ENCODE measurements at regions not wholly inside any gene's neighbourhood (a gene's known extent, or its start where the extent isn't known, plus 50 kb on each side); places are given as distances from the start of the nearest gene placed in this dataset.

DNA sequence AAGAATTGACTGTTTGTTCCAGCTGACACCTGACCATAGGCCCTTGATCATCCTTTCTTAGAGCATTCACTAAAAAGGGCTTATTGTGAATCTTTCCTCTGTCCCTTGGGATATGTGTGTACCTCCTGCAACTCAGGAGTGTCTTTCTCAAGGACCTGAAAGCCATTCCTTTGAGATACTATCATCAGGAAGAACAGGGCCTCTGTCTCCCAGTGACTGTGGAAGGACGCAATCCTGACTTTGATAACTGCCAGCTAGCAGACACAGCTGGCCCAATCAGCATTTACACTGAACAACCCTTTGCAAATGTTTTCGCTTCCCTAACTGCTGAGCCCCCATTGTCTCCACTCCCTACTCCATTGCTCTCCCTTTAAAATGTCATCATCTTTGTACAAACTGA, 144.4 kb downstream of the RMI1 start:
- DNase-seq (ENCODE audit: low spot score), result no peak

DNA sequence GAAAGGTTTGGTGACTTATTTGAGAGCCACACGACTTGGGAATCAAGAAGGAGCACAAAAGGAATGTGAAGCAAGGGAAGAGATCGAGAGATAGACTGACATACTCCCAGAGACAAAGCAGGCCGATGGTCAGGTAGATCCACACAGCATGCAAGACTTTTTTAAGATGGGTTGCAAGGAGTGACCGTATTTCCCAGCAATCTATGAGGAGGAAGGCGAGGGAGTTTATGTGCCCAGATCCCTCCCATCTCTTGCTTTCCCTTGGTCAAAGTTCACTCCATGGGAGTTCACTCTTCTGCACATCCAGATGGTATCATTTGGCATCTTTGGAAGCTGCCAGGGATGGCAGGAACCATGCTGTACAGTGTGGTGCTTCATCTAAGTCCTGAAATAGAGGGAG, 148.9 kb downstream of the RMI1 start:
- DNase-seq (ENCODE audit: low spot score), result no peak

GRCh38 chr9:84136119-84136868, 155.7 kb downstream of the RMI1 start:
- peak; percentile 41 for DNase-seq (ENCODE audit: low spot score)

GRCh38 chr9:84137968-84138367, 157.4 kb downstream of the RMI1 start:
- DNase-seq (ENCODE audit: low spot score), result no peak

DNA sequence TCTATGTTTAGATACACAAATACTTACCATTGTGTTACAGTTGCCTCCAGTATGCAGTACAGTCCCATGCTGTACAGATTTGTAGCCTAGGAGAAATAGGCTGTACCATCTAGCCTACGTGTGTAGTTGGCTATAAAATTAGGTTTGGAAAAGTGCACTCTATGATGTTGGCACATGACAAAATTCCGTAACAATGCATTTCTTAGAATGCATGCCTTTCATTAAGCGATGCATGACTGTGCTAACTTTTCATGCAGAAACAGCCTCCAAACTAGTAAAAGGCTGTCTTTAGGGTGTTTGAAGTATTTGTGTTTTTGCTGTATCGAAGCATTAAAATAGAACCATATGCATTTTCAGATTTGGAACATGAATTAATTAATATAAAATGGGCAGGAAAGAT, 157.9 kb downstream of the RMI1 start:
- no peak for DNase-seq (ENCODE audit: low spot score)

DNA sequence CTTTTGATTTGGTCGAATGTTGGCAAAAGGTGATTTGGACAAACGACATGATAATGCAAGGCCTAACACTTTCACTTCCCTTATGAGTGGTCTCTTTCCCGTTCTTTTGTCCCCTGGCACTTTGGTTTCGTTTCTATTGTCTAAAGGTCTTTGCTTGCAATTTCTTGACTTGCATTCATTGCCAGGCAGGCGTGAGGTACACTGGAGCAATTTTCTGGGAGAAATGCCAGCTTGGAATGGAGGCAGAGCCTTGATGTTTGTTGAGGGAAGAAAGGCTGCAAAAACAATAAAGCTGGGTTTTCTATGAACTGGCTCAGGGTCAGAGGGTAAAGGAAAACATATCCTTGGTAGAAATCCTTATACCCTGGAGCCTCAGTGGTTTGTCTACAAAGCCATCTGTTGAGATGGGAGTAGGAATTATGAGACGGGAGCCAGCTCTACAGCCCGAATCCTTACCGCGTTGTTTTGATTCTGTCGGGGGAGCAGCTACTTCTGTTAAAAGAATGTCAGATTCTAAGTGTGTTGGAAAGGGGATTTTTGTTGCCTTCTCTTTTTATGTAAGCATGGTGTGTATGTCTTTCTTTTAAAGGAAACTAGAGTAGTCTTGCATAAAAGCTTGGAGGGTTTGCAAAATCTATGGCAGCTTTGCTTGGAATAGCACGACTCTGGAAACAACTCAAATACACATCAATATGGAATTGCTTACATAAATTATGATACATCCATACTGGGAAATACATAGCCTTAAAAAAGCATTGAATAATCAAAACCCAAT, 158.9 kb downstream of the RMI1 start:
- DNase-seq (ENCODE audit: low spot score), result peak; percentile 75

DNA sequence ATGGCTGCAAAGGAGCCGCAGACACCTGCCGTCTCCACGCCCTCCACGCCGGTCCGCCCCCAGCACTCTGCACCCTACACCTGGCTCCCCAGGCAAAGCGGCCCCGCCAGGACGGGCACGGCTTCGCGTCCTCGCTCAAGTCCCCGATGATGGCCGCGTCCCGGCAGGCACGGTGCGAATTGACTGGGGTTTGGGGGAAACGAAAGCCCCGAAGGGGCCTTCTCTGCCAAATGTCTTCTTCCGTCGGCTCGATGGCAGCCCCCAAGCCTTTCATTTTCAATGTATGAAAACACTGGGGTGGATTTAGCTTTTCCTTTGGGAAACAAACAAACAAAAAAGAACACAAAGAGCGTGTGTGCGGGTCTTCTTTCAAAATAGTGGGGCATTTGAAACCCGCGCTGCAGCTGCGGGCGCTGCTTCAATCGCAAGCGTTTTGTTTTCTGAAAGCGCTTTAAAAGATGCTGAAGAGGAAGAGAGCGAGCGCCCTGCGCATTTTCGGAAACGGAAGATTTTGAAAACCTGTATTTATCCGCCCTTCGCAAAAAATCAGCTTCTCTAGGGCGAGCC, 160.0 kb downstream of the RMI1 start:
- DNase-seq (ENCODE audit: low spot score), result no peak

GRCh38 chr9:84141741-84142370, 161.3 kb downstream of the RMI1 start:
- no peak for DNase-seq (ENCODE audit: low spot score)

GRCh38 chr9:84145031-84145430, 164.4 kb downstream of the RMI1 start:
- no peak for DNase-seq (ENCODE audit: low spot score)

DNA sequence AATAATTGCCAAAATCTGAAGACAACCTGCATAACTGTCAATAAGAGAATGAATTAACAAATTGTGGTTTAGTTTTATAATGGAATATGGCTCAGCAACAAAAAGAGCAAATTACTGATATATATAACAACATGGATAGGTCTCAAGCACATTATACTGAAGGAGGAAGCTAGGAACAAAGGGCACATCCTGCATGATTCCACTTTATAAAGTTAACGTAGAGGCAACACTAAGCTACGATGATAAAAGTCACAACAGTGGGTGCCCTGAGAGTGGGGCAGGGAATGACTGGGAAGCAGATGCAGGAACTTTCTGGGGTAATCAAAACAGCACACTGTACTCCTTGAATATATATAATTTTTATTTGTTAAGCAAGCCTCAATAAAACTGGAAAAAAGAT, 165.2 kb downstream of the RMI1 start:
- no peak for DNase-seq (ENCODE audit: low spot score)

DNA sequence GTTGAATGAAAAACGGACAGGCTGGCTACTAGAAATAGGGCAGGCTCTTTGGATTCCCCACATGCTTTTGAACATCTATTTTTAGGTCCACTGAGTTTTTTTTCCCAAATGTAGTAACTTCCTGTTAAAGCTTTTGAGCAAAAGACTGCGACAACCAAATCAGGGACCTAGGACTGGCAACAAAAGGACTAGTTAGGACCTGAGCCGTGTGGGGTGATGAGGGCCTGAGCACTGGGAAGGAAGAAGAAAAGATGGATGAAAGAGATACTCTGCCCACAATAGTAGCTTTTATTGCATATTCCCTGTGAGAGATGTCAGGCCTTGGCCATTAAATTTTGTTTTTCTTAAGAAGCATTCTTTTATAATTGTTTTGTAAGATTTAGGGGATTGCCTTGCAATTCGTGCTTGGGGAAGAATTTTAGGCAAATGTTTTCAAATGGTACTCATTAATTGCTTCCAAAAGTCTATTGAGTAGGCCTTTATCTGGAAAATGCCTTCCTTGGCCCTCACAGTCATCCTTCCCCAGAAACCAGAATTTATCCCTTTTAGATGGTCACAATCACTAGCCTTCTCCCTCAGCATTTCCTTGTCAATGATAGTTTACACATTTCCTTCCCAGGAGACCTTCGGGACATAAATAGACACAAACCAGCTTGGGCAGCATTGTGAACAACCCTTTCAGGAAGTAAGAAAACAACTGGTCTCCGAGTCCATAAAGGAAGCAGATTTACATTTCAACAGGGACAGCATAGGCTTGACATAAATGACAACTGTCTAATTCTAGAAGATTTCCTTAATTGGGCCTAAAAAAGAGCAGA, 166.5 kb downstream of the RMI1 start:
- DNase-seq (ENCODE audit: low spot score), result no peak

- DNase-seq (ENCODE audit: low spot score), result no peak
These were observed 170.6 kb downstream of the RMI1 start for GRCh38 chr9:84151236-84151635.

DNA sequence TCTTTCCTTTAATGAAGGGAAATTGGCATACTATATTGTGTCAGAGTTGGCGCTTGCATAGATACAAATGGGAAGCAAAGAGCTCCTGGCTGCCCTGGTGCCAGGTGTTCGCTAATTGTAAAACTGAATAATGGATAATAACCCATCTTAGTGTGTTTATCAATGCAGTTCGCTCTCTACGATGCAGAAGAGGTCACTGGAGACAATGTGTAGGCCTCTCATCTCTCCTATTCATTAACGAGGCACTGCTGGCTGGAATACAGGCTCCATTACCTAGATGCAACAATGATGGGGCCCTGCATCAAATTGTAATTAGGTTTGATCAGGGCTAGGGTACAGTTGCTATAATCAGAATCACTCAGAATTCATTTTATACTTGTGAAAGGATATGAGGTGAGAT, 171.0 kb downstream of the RMI1 start:
- no peak for DNase-seq (ENCODE audit: low spot score)

- no peak for DNase-seq (ENCODE audit: low spot score)
These were observed 171.6 kb downstream of the RMI1 start for GRCh38 chr9:84152204-84152603.

GRCh38 chr9:84153885-84154284, 173.3 kb downstream of the RMI1 start:
- DNase-seq (ENCODE audit: low spot score), result peak; percentile 29

DNA sequence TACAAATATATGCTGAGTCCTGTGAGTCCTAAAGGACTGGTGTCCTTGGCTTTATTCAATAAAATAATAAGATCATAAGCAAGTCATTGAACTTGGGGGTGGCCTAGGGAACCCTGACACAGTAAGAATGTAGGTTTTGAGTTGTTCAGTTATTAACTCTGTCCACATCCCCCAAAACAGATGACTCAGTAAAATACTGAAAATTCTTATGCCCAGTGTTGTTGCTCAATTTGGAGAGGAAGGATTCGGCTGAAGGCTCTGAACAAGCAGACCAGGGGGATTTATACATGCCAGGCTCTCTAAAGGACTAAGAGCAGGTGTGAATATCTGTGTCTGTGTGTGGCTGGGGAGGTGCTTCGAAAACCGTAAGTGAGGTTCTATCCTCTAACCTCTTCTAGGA, 173.7 kb downstream of the RMI1 start:
- DNase-seq (ENCODE audit: low spot score), result no peak

- no peak for DNase-seq (ENCODE audit: low spot score)
These were observed 177.4 kb downstream of the SLC28A3 start for GRCh38 chr9:84163052-84163650.

DNA sequence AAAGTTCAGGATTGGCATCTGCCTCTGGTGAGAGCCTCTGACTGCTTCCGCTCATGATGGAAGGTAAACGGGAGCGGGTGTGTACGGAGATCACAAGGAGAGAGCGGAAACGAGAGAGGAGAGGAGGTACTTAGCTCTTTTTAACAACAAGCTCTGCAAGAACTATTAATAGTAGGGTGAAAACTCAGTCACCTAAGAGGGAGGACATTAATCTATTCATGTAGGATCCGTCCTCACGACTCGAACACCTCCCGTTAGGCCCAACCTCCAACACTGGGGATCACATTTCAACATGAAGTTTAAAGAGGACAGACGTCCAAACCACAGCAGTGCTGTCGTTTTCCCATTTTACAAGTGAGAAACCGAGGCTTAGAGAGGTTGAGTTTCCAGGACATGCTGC, 173.7 kb downstream of the SLC28A3 start:
- DNase-seq (ENCODE audit: low spot score), result no peak

DNA sequence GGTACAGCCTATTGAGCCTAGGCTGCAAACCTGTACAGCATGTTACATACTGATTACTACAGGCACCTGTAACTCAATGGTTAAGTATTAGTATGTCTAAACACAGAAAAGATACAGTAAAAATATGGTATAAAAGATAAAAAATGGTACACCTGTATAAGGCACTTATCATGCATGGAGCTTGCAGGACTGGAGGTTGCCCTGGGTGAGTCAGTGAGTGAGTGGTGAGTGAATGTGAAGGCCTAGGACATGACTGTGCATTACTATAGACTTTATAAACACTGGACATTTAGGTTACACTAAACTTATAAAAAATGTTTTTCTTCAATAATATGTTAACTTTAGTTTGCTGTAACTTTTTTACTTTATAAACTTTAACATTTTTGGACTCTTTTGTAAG, 171.3 kb downstream of the SLC28A3 start:
- DNase-seq (ENCODE audit: low spot score), result peak; percentile 15

GRCh38 chr9:84170521-84171141, 169.9 kb downstream of the SLC28A3 start:
- peak; percentile 99 for DNase-seq (ENCODE audit: low spot score)

DNA sequence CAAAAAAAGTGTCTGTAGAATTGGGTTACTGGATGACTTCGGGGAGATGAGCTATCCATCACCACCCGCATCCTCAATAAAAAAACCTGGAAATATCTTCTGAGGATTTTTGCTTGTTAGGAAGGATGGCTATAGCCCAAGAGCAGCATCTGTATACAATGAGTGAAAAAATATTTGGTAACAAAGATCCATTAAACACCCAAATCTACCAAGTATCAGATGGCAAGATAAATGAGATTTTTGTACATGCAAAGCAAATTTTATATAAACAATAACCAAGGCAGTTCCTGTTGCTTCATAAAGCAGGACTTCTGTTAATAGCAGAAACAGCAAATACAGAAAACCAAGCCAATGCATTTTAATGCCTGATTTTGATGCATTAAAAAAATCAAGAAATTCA, 166.6 kb downstream of the SLC28A3 start:
- DNase-seq (ENCODE audit: low spot score), result no peak

All from H4 (cell line).